ENCODE measurements at regions not wholly inside any gene's neighbourhood (a gene's known extent, or its start where the extent isn't known, plus 50 kb on each side); places are given as distances from the start of the nearest gene placed in this dataset.

GRCh38 chr2:35933031-35933430 is 422.5 kb upstream of the CRIM1 start:
- TF ChIP-seq ZNF281 (CRISPR knock-in tag; IDR thresholded peaks at IDR 0.05): no peak
- TF ChIP-seq ZBTB21 (CRISPR knock-in tag; IDR thresholded peaks at IDR 0.05; ENCODE audit: borderline replicate concordance): no peak
- no peak for TF ChIP-seq AFF4 (CRISPR knock-in tag; IDR thresholded peaks at IDR 0.05; ENCODE audit: borderline replicate concordance)
- no peak for TF ChIP-seq FOXP1 (CRISPR knock-in tag; IDR thresholded peaks at IDR 0.05; ENCODE audit: borderline replicate concordance)
- no peak for TF ChIP-seq GTF2I (CRISPR knock-in tag; conservative IDR thresholded peaks at IDR 0.05)
- no peak for TF ChIP-seq ESRRA (CRISPR knock-in tag; IDR thresholded peaks at IDR 0.05; ENCODE audit: borderline replicate concordance)
- no peak for TF ChIP-seq ATF2 (CRISPR knock-in tag; IDR thresholded peaks at IDR 0.05; ENCODE audit: borderline replicate concordance, low read depth)
- no peak for TF ChIP-seq ZNF425 (CRISPR knock-in tag; conservative IDR thresholded peaks at IDR 0.05)
- TF ChIP-seq IRF1 (CRISPR knock-in tag; IDR thresholded peaks at IDR 0.05): no peak
- no peak for TF ChIP-seq SP1 (CRISPR knock-in tag; conservative IDR thresholded peaks at IDR 0.05)
- no peak for TF ChIP-seq ZNF317 (CRISPR knock-in tag; IDR thresholded peaks at IDR 0.05; ENCODE audit: borderline replicate concordance, low read depth)
- H3K4me3 Mint-ChIP-seq: no peak overlapping the region
- CTCF ChIA-PET: no interaction called here

GRCh38 chr2:35932276-35932963 is 423.2 kb upstream of the CRIM1 start:
- no peaks in the 10 kb centered on the region for H3K27me3 Mint-ChIP-seq (ENCODE audit: low read depth)
- CTCF ChIA-PET: no interaction called here
- no peaks in the 10 kb centered on the region for H3K9me3 Mint-ChIP-seq
- TF ChIP-seq GTF2I (CRISPR knock-in tag; conservative IDR thresholded peaks at IDR 0.05): no peak
- no peak for TF ChIP-seq NR3C1 (CRISPR knock-in tag; conservative IDR thresholded peaks at IDR 0.05; ENCODE audit: low read depth)
- TF ChIP-seq SMAD3 (CRISPR knock-in tag; IDR thresholded peaks at IDR 0.05; ENCODE audit: borderline replicate concordance): no peak
- no peak for TF ChIP-seq NR2C2 (CRISPR knock-in tag; IDR thresholded peaks at IDR 0.05)
- no peak for TF ChIP-seq ZNF416 (CRISPR knock-in tag; IDR thresholded peaks at IDR 0.05)
- POLR2A ChIA-PET: no interaction called here
- no peak overlapping the region for H3K4me3 Mint-ChIP-seq
- DNase-seq (ENCODE audit: low spot score): no peak
- no peak for ATAC-seq
- H3K4me1 Mint-ChIP-seq: no peaks in the 10 kb centered on the region; the same call in 1 of the 2 replicates
- H3K27ac Mint-ChIP-seq: no peak overlapping the region
- H3K36me3 Mint-ChIP-seq: no peaks in the 10 kb centered on the region

More at GRCh38 chr2:35933031-35933430, 422.5 kb upstream of the CRIM1 start:
- DNase-seq (ENCODE audit: low spot score): no peak
- no peak overlapping the region for H3K27ac Mint-ChIP-seq
- no peaks in the 10 kb centered on the region for H3K27me3 Mint-ChIP-seq (ENCODE audit: low read depth)
- no peaks in the 10 kb centered on the region; the same call in 1 of the 2 replicates for H3K4me1 Mint-ChIP-seq
- H3K9me3 Mint-ChIP-seq: no peaks in the 10 kb centered on the region
- H3K36me3 Mint-ChIP-seq: no peaks in the 10 kb centered on the region
- POLR2A ChIA-PET: no interaction called here
- ATAC-seq: no peak

Data from WTC11 (cell line).